ENCODE measurements at regions not wholly inside any gene's neighbourhood (a gene's known extent, or its start where the extent isn't known, plus 50 kb on each side); places are given as distances from the start of the nearest gene placed in this dataset.
A peak's percentile ranks its signal among the peaks of the same experiment; 100 is the strongest.

- peaks cover 46% of the 10 kb centered on the region for H3K27me3 ChIP-seq (replicated peaks; ENCODE audit: control insufficient read depth, insufficient read depth, low read length)
- no peak overlapping the region for H3K9ac ChIP-seq (ENCODE audit: low read length)
- no peaks in the 10 kb centered on the region for H3K36me3 ChIP-seq (ENCODE audit: control insufficient read depth, insufficient read depth, low read length, severe bottlenecking)
- H3K4me3 ChIP-seq (ENCODE audit: low read length), result no peak overlapping the region
- no peaks in the 10 kb centered on the region for H3K4me1 ChIP-seq (ENCODE audit: control insufficient read depth, insufficient read depth, low read length)
- no peaks in the 10 kb centered on the region for H3K9me3 ChIP-seq (ENCODE audit: control insufficient read depth, low read length)
- no peak for DNase-seq (ENCODE audit: low read depth)
Measured at GRCh38 chr20:22315771-22316170, 268.6 kb downstream of the FOXA2 start.

- no peaks in the 10 kb centered on the region for H3K4me1 ChIP-seq (ENCODE audit: control insufficient read depth, insufficient read depth, low read length)
- no peak for DNase-seq (ENCODE audit: low read depth)
- no peaks in the 10 kb centered on the region for H3K36me3 ChIP-seq (ENCODE audit: control insufficient read depth, insufficient read depth, low read length, severe bottlenecking)
- H3K9me3 ChIP-seq (ENCODE audit: control insufficient read depth, low read length), result no peaks in the 10 kb centered on the region
- H3K27me3 ChIP-seq (replicated peaks; ENCODE audit: control insufficient read depth, insufficient read depth, low read length), result peaks cover 47% of the 10 kb centered on the region
- no peak overlapping the region for H3K9ac ChIP-seq (ENCODE audit: low read length)
- H3K4me3 ChIP-seq (ENCODE audit: low read length), result no peak overlapping the region
Measured at GRCh38 chr20:22315073-22315472, 269.3 kb downstream of the FOXA2 start.

DNA sequence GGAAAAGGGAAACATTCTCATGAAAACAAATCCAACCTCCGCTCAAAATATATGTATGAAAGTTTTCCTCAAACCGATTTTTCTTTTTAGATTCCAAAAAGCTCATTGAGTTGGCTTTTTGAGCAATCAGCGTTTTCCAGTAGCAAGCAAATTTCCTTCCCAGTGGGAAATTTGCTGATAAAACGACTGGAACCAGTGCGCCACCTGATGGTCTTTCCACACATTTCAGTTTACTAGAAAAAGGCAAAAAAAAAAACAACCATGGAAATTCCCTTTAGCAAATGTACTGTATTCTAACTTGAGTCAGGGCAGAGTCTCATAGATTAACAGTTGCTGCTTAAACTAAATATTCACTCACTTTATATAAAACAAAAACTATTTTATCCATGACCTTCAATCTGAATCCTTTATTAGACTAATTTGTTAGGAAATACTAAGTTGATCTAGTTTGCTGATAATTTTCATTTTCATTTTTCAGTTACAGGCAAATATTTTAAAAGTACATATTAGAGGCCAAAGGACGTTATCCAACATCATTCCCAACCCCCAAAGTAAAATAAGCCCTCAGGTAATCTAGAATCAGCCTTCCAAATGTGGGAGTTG, 271.5 kb downstream of the FOXA2 start:
- Histone ChIP-seq H3K9ac (ENCODE audit: low read length) (no peak overlapping the region), H3K9me3 (ENCODE audit: control insufficient read depth, low read length) (no peaks in the 10 kb centered on the region), H3K36me3 (ENCODE audit: control insufficient read depth, insufficient read depth, low read length, severe bottlenecking) (no peaks in the 10 kb centered on the region), H3K4me3 (ENCODE audit: low read length) (no peak overlapping the region), H3K4me1 (ENCODE audit: control insufficient read depth, insufficient read depth, low read length) (no peaks in the 10 kb centered on the region), H3K27me3 (replicated peaks; ENCODE audit: control insufficient read depth, insufficient read depth, low read length) (peaks cover 40% of the 10 kb centered on the region)
- peak; percentile 65 for DNase-seq (ENCODE audit: low read depth)

DNA sequence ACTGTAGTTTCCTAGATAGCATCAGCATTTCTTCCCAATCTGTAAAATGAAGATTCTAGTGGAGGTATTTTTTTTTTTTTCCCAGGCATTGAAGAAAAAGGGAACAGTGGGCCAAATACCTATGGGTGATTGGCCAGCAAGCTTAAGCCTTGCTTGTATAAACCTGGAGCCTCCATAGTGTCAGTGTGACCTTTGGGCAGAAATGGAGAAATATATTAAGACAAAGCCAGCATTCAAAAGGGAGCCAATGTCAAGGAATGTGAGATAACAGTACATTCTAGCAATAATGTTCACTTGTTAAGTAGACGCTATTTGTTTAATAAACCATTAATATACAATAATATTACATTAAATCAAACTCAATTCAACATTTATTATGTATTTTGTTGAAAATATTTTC, 275.4 kb downstream of the FOXA2 start:
- no peak overlapping the region for H3K4me3 ChIP-seq (ENCODE audit: low read length)
- H3K9me3 ChIP-seq (ENCODE audit: control insufficient read depth, low read length), result no peaks in the 10 kb centered on the region
- H3K27me3 ChIP-seq (replicated peaks; ENCODE audit: control insufficient read depth, insufficient read depth, low read length), result peaks cover 36% of the 10 kb centered on the region
- H3K4me1 ChIP-seq (ENCODE audit: control insufficient read depth, insufficient read depth, low read length), result no peaks in the 10 kb centered on the region
- H3K36me3 ChIP-seq (ENCODE audit: control insufficient read depth, insufficient read depth, low read length, severe bottlenecking), result no peaks in the 10 kb centered on the region
- no peak for DNase-seq (ENCODE audit: low read depth)
- H3K9ac ChIP-seq (ENCODE audit: low read length), result no peak overlapping the region

- peaks cover 44% of the 10 kb centered on the region for H3K27me3 ChIP-seq (replicated peaks; ENCODE audit: control insufficient read depth, insufficient read depth, low read length)
- no peak overlapping the region for H3K9ac ChIP-seq (ENCODE audit: low read length)
- no peaks in the 10 kb centered on the region for H3K9me3 ChIP-seq (ENCODE audit: control insufficient read depth, low read length)
- H3K4me3 ChIP-seq (ENCODE audit: low read length), result no peak overlapping the region
- H3K4me1 ChIP-seq (ENCODE audit: control insufficient read depth, insufficient read depth, low read length), result no peaks in the 10 kb centered on the region
- DNase-seq (ENCODE audit: low read depth), result no peak
- H3K36me3 ChIP-seq (ENCODE audit: control insufficient read depth, insufficient read depth, low read length, severe bottlenecking), result no peaks in the 10 kb centered on the region
Measured at GRCh38 chr20:22307409-22307808, 277.0 kb downstream of the FOXA2 start.

DNA sequence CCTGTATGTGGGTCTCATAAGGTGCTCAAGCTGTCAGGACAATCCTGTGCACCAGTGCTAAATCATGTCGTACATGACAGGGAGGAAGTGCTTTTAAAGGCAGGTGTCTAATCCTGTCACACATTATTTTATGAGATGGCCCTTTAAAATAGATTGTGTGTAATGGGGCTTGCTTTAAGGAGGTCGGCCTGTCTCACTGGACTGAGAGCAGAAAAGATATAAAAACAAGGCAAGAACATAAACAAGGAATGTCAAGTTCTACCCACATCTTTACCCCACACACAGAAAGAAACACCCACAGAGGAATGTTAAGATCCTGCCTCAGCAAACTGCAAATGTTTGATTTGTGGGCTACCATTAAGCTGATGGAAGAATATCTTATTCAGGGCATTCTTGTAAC, 279.0 kb downstream of the FOXA2 start:
- DNase-seq (ENCODE audit: low read depth), result no peak
- no peak overlapping the region for H3K9ac ChIP-seq (ENCODE audit: low read length)
- no peak overlapping the region for H3K4me3 ChIP-seq (ENCODE audit: low read length)
- no peaks in the 10 kb centered on the region for H3K36me3 ChIP-seq (ENCODE audit: control insufficient read depth, insufficient read depth, low read length, severe bottlenecking)
- H3K4me1 ChIP-seq (ENCODE audit: control insufficient read depth, insufficient read depth, low read length), result no peaks in the 10 kb centered on the region
- peaks cover 27% of the 10 kb centered on the region for H3K27me3 ChIP-seq (replicated peaks; ENCODE audit: control insufficient read depth, insufficient read depth, low read length)
- no peaks in the 10 kb centered on the region for H3K9me3 ChIP-seq (ENCODE audit: control insufficient read depth, low read length)

GRCh38 chr20:22303523-22303922, 280.8 kb downstream of the FOXA2 start:
- no peaks in the 10 kb centered on the region for H3K36me3 ChIP-seq (ENCODE audit: control insufficient read depth, insufficient read depth, low read length, severe bottlenecking)
- H3K4me1 ChIP-seq (ENCODE audit: control insufficient read depth, insufficient read depth, low read length), result no peaks in the 10 kb centered on the region
- peaks cover 26% of the 10 kb centered on the region for H3K27me3 ChIP-seq (replicated peaks; ENCODE audit: control insufficient read depth, insufficient read depth, low read length)
- no peak overlapping the region for H3K9ac ChIP-seq (ENCODE audit: low read length)
- DNase-seq (ENCODE audit: low read depth), result no peak
- H3K9me3 ChIP-seq (ENCODE audit: control insufficient read depth, low read length), result no peaks in the 10 kb centered on the region
- H3K4me3 ChIP-seq (ENCODE audit: low read length), result no peak overlapping the region

- no peaks in the 10 kb centered on the region for H3K4me1 ChIP-seq (ENCODE audit: control insufficient read depth, insufficient read depth, low read length)
- H3K27me3 ChIP-seq (replicated peaks; ENCODE audit: control insufficient read depth, insufficient read depth, low read length), result peaks cover 26% of the 10 kb centered on the region
- no peak for DNase-seq (ENCODE audit: low read depth)
- H3K9me3 ChIP-seq (ENCODE audit: control insufficient read depth, low read length), result no peaks in the 10 kb centered on the region
- no peak overlapping the region for H3K4me3 ChIP-seq (ENCODE audit: low read length)
- no peak overlapping the region for H3K9ac ChIP-seq (ENCODE audit: low read length)
- no peaks in the 10 kb centered on the region for H3K36me3 ChIP-seq (ENCODE audit: control insufficient read depth, insufficient read depth, low read length, severe bottlenecking)
Measured at GRCh38 chr20:22302039-22302438, 282.3 kb downstream of the FOXA2 start.

- DNase-seq (ENCODE audit: low read depth), result no peak
- no peaks in the 10 kb centered on the region for H3K4me1 ChIP-seq (ENCODE audit: control insufficient read depth, insufficient read depth, low read length)
- no peaks in the 10 kb centered on the region for H3K36me3 ChIP-seq (ENCODE audit: control insufficient read depth, insufficient read depth, low read length, severe bottlenecking)
- H3K4me3 ChIP-seq (ENCODE audit: low read length), result no peak overlapping the region
- peaks cover 43% of the 10 kb centered on the region for H3K27me3 ChIP-seq (replicated peaks; ENCODE audit: control insufficient read depth, insufficient read depth, low read length)
- H3K9me3 ChIP-seq (ENCODE audit: control insufficient read depth, low read length), result no peaks in the 10 kb centered on the region
- no peak overlapping the region for H3K9ac ChIP-seq (ENCODE audit: low read length)
Measured at GRCh38 chr20:22293886-22294285, 290.5 kb downstream of the FOXA2 start.

DNA sequence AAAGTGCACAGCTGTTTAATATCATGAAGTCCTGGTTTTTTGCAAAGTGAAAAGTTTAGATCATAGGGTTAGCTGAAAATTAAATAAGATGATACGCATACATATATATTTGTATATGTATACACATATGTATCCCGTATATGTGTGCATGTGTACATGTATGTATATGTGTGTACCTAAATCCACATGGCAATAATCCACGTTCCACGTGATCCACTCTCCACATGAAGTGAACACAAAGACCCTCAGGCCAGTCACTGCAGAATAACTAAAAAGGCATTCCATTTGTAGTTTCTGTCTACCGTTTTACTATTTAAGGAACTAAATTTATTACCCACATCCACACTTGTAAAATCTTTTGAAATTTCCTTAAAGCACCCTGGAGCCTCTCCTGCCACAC, 294.9 kb downstream of the FOXA2 start:
- no peak overlapping the region for H3K9ac ChIP-seq (ENCODE audit: low read length)
- H3K27me3 ChIP-seq (replicated peaks; ENCODE audit: control insufficient read depth, insufficient read depth, low read length), result peaks cover 51% of the 10 kb centered on the region
- no peak for DNase-seq (ENCODE audit: low read depth)
- H3K9me3 ChIP-seq (ENCODE audit: control insufficient read depth, low read length), result no peaks in the 10 kb centered on the region
- H3K4me3 ChIP-seq (ENCODE audit: low read length), result no peak overlapping the region
- H3K4me1 ChIP-seq (ENCODE audit: control insufficient read depth, insufficient read depth, low read length), result peaks cover 7% of the 10 kb centered on the region
- no peaks in the 10 kb centered on the region for H3K36me3 ChIP-seq (ENCODE audit: control insufficient read depth, insufficient read depth, low read length, severe bottlenecking)

DNA sequence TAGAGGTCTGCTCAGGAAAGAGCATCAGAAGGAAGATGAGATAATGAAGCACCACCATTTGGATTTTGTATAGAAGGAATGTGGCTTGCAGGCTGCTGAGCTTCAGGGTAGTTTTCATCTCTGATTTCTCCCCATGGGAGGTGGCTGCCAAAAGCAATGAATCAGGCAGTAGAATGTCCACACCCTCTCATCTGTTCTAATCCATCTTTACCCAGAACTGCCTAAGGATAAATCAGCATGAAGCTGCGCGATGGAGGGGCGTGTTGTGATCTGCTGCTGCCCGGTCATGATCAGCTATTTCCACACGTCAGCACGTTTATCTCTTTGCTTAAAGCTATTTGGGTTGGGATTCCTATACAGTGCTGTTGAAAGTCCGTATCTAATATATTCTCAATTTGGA, 295.4 kb downstream of the FOXA2 start:
- H3K9me3 ChIP-seq (ENCODE audit: control insufficient read depth, low read length), result no peaks in the 10 kb centered on the region
- no peak overlapping the region for H3K4me3 ChIP-seq (ENCODE audit: low read length)
- H3K4me1 ChIP-seq (ENCODE audit: control insufficient read depth, insufficient read depth, low read length), result peaks cover 7% of the 10 kb centered on the region
- H3K36me3 ChIP-seq (ENCODE audit: control insufficient read depth, insufficient read depth, low read length, severe bottlenecking), result no peaks in the 10 kb centered on the region
- H3K27me3 ChIP-seq (replicated peaks; ENCODE audit: control insufficient read depth, insufficient read depth, low read length), result peaks cover 53% of the 10 kb centered on the region
- DNase-seq (ENCODE audit: low read depth), result no peak
- no peak overlapping the region for H3K9ac ChIP-seq (ENCODE audit: low read length)

GRCh38 chr20:22288156-22288555, 296.2 kb downstream of the FOXA2 start:
- Histone ChIP-seq H3K36me3 (ENCODE audit: control insufficient read depth, insufficient read depth, low read length, severe bottlenecking) (no peaks in the 10 kb centered on the region), H3K4me3 (ENCODE audit: low read length) (no peak overlapping the region), H3K4me1 (ENCODE audit: control insufficient read depth, insufficient read depth, low read length) (peaks cover 7% of the 10 kb centered on the region), H3K9me3 (ENCODE audit: control insufficient read depth, low read length) (no peaks in the 10 kb centered on the region), H3K9ac (ENCODE audit: low read length) (no peak overlapping the region), H3K27me3 (replicated peaks; ENCODE audit: control insufficient read depth, insufficient read depth, low read length) (peaks cover 48% of the 10 kb centered on the region)
- DNase-seq (ENCODE audit: low read depth), result no peak
